GM21825 (cell line): ENCODE measurements at regions not wholly inside any gene's neighbourhood (a gene's known extent, or its start where the extent isn't known, plus 50 kb on each side); places are given as distances from the start of the nearest gene placed in this dataset.

Experiments
- ATAC-seq: cut with Tn5 transposase; IDR thresholded peaks from one replicate; pipeline ENCODE4 v1.9.1; 2021; ENCODE audit warnings: mild to moderate bottlenecking, moderate library complexity; ENCODE audit not compliant: unreplicated experiment

GRCh38 chr7:120207037-120207436, 65.9 kb upstream of the KCND2 start:
- ATAC-seq: no peak

- no peak for ATAC-seq
Measured at GRCh38 chr7:120215654-120216053, 57.3 kb upstream of the KCND2 start.

GRCh38 chr7:120216947-120217346, 56.0 kb upstream of the KCND2 start:
- ATAC-seq: no peak

GRCh38 chr7:120218712-120219111, 54.3 kb upstream of the KCND2 start:
- ATAC-seq: no peak

- ATAC-seq: no peak
Measured at GRCh38 chr7:120221666-120222065, 51.3 kb upstream of the KCND2 start.
